Hepatocyte (in vitro differentiated cells): ENCODE measurements at regions not wholly inside any gene's neighbourhood (a gene's known extent, or its start where the extent isn't known, plus 50 kb on each side); places are given as distances from the start of the nearest gene placed in this dataset.

Experiments
- EZH2phosphoT487 ChIP-seq: fragments of 200-600 bp; sonication (generic); IDR thresholded peaks from one replicate; pipeline ENCODE4 v1.6.1; 2018; ENCODE audit warnings: antibody characterized with exemption, mild to moderate bottlenecking, low read depth, moderate library complexity; ENCODE audit not compliant: unreplicated experiment, severe bottlenecking
- TF ChIP-seq, protein P1 (sequence below): fragments of 200-600 bp; sonication (generic); IDR thresholded peaks from 2 replicates; pipeline ENCODE4 v1.5.1; 2016; ENCODE audit warnings: antibody characterized with exemption, mild to moderate bottlenecking; ENCODE audit not compliant: poor library complexity

DNA sequence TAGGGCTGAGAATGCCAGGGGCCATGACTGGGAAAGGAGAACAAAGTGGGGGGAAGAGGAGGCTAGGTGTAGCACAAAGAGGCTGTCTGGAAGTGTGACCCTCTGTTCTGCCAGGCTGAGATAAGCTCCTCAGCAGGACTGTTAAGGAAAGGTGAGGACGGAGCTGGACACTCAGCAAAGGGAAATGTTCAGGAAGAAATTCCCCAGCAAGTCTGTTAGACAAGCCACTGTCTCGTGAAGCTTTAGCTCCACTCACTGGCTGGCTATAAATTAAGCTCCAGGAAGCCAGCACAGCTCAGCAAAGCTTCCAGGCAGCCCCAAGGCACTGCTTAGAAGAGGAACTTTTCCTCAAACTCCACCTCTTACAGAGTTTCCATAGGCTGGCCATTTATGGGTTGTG is 181.2 kb upstream of the API5 start:
- TF ChIP-seq, protein P1, sequence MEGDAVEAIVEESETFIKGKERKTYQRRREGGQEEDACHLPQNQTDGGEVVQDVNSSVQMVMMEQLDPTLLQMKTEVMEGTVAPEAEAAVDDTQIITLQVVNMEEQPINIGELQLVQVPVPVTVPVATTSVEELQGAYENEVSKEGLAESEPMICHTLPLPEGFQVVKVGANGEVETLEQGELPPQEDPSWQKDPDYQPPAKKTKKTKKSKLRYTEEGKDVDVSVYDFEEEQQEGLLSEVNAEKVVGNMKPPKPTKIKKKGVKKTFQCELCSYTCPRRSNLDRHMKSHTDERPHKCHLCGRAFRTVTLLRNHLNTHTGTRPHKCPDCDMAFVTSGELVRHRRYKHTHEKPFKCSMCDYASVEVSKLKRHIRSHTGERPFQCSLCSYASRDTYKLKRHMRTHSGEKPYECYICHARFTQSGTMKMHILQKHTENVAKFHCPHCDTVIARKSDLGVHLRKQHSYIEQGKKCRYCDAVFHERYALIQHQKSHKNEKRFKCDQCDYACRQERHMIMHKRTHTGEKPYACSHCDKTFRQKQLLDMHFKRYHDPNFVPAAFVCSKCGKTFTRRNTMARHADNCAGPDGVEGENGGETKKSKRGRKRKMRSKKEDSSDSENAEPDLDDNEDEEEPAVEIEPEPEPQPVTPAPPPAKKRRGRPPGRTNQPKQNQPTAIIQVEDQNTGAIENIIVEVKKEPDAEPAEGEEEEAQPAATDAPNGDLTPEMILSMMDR: peak; percentile 55
- TF ChIP-seq EZH2phosphoT487: no peak
